Activated naive CD4-positive, alpha-beta T cell treated with anti-CD3 and anti-CD28 coated beads, Interleukin-2, amount 10 ng/mL, durations not matched to agents 7 days and 5 days (primary cell): ENCODE measurements at regions not wholly inside any gene's neighbourhood (a gene's known extent, or its start where the extent isn't known, plus 50 kb on each side); places are given as distances from the start of the nearest gene placed in this dataset.

ENCODE experiments used
- CTCF ChIA-PET: fragments of 350-600 bp; sonication (Branson Sonifier 250); formaldehyde crosslinking; loops from one replicate; lab custom pipeline; 2021; ENCODE audit warnings: antibody characterized with exemption; lab: Charles Lee
- DNase-seq: peaks from one replicate; pipeline ENCODE4 v3.0.0-alpha.2; 2020
- H3K27ac Mint-ChIP-seq: one replicate; pipeline ENCODE4 v1.8.0; 2021; ENCODE audit warnings: mild to moderate bottlenecking, moderate library complexity, mixed read lengths
- H3K27me3 Mint-ChIP-seq: one replicate; pipeline ENCODE4 v1.8.0; 2021; ENCODE audit warnings: mild to moderate bottlenecking, mixed read lengths
- H3K36me3 Mint-ChIP-seq: one replicate; pipeline ENCODE4 v1.8.0; 2021; ENCODE audit warnings: mixed read lengths
- H3K4me1 Mint-ChIP-seq: one replicate; pipeline ENCODE4 v1.8.0; 2021; ENCODE audit warnings: mixed read lengths
- H3K4me3 Mint-ChIP-seq: one replicate; pipeline ENCODE4 v1.8.0; 2021; ENCODE audit warnings: mild to moderate bottlenecking, moderate library complexity, mixed read lengths
- H3K9me3 Mint-ChIP-seq: one replicate; pipeline ENCODE4 v1.8.0; 2021; ENCODE audit warnings: mixed read lengths

- no peak overlapping the region for H3K4me3 Mint-ChIP-seq
- CTCF ChIA-PET, result interaction anchor here (1.1 kb wide), 1 partner anchor 12 kb away, joined by 3 read pairs; no protein-coding TSS in a partner anchor
These were observed 257.2 kb downstream of the ETS1 start for GRCh38 chr11:128330203-128330602.

GRCh38 chr11:128328955-128329551, 258.3 kb downstream of the ETS1 start:
- DNase-seq, result peak; percentile 63
- no peaks in the 10 kb centered on the region for H3K9me3 Mint-ChIP-seq
- no peaks in the 10 kb centered on the region for H3K27me3 Mint-ChIP-seq
- CTCF ChIA-PET, result interaction anchor here (0.9 to 1.4 kb wide), 3 partner anchors 8 to 304 kb away, joined by 3 to 7 read pairs (median 3); no protein-coding TSS in a partner anchor
- peak overlapping the region; percentile 14 for H3K4me3 Mint-ChIP-seq
- peaks cover 90% of the 10 kb centered on the region for H3K4me1 Mint-ChIP-seq
- H3K36me3 Mint-ChIP-seq, result peaks cover 11% of the 10 kb centered on the region
- peak overlapping the region; percentile 80 for H3K27ac Mint-ChIP-seq

More at GRCh38 chr11:128330203-128330602, 257.2 kb downstream of the ETS1 start:
- Mint-ChIP-seq H3K9me3 (no peaks in the 10 kb centered on the region), H3K4me1 (peaks cover 86% of the 10 kb centered on the region), H3K27me3 (no peaks in the 10 kb centered on the region), H3K36me3 (peaks cover 10% of the 10 kb centered on the region), H3K27ac (peak overlapping the region; percentile 80)
- DNase-seq, result no peak

- Mint-ChIP-seq H3K27ac (peak overlapping the region; percentile 96), H3K9me3 (no peaks in the 10 kb centered on the region), H3K4me1 (peaks cover 96% of the 10 kb centered on the region), H3K27me3 (no peaks in the 10 kb centered on the region), H3K36me3 (peaks cover 11% of the 10 kb centered on the region), H3K4me3 (no peak overlapping the region)
- CTCF ChIA-PET, result interaction anchor here (0.8 to 1.4 kb wide), 2 partner anchors 9 to 18 kb away, joined by 3 to 7 read pairs; no protein-coding TSS in a partner anchor
- no peak for DNase-seq
These were observed 260.1 kb downstream of the ETS1 start for GRCh38 chr11:128327274-128327673.

- Mint-ChIP-seq H3K4me3 (peak overlapping the region; percentile 13), H3K27me3 (no peaks in the 10 kb centered on the region), H3K4me1 (peaks cover 99% of the 10 kb centered on the region), H3K9me3 (no peaks in the 10 kb centered on the region), H3K36me3 (peaks cover 11% of the 10 kb centered on the region), H3K27ac (peak overlapping the region; percentile 96)
- DNase-seq, result no peak
- CTCF ChIA-PET, result interaction anchor here (0.9 to 1.5 kb wide), 3 partner anchors 96 to 177 kb away, joined by 3 to 5 read pairs (median 4); no protein-coding TSS in a partner anchor
These were observed 260.6 kb downstream of the ETS1 start for GRCh38 chr11:128326791-128327190.

- peaks cover 91% of the 10 kb centered on the region for H3K4me1 Mint-ChIP-seq
These were observed 262.7 kb downstream of the ETS1 start for GRCh38 chr11:128324531-128325141.

GRCh38 chr11:128324051-128324481, 263.3 kb downstream of the ETS1 start:
- CTCF ChIA-PET, result interaction anchor here (0.7 to 8.2 kb wide), 26 partner anchors 11 to 507 kb away, joined by 3 to 66 read pairs (median 7); no protein-coding TSS in a partner anchor
- Mint-ChIP-seq H3K27ac (peak overlapping the region; percentile 96), H3K4me1 (peaks cover 91% of the 10 kb centered on the region), H3K27me3 (no peaks in the 10 kb centered on the region), H3K4me3 (peak overlapping the region; percentile 10), H3K36me3 (peaks cover 18% of the 10 kb centered on the region), H3K9me3 (peaks cover 2% of the 10 kb centered on the region)
- peak; percentile 44 for DNase-seq

More at GRCh38 chr11:128324531-128325141, 262.7 kb downstream of the ETS1 start:
- peak overlapping the region; percentile 49 for H3K4me3 Mint-ChIP-seq
- peak overlapping the region; percentile 96 for H3K27ac Mint-ChIP-seq
- H3K9me3 Mint-ChIP-seq, result peaks cover 2% of the 10 kb centered on the region
- no peaks in the 10 kb centered on the region for H3K27me3 Mint-ChIP-seq
- CTCF ChIA-PET, result interaction anchor here (1.2 to 8.2 kb wide), 12 partner anchors 16 to 306 kb away, joined by 3 to 66 read pairs (median 12); no protein-coding TSS in a partner anchor
- peak; percentile 82 for DNase-seq
- H3K36me3 Mint-ChIP-seq, result peaks cover 18% of the 10 kb centered on the region

GRCh38 chr11:128323381-128323780, 264.0 kb downstream of the ETS1 start:
- no peaks in the 10 kb centered on the region for H3K27me3 Mint-ChIP-seq

GRCh38 chr11:128318856-128319474, 268.4 kb downstream of the ETS1 start:
- no peak overlapping the region for H3K4me3 Mint-ChIP-seq
- peaks cover 77% of the 10 kb centered on the region for H3K4me1 Mint-ChIP-seq
- peaks cover 40% of the 10 kb centered on the region for H3K36me3 Mint-ChIP-seq
- CTCF ChIA-PET, result interaction anchor here (1.2 to 8.2 kb wide), 4 partner anchors 17 to 312 kb away, joined by 3 to 66 read pairs (median 10); no protein-coding TSS in a partner anchor
- DNase-seq, result peak; percentile 72
- peak overlapping the region; percentile 83 for H3K27ac Mint-ChIP-seq
- H3K9me3 Mint-ChIP-seq, result peaks cover 32% of the 10 kb centered on the region
- H3K27me3 Mint-ChIP-seq, result no peaks in the 10 kb centered on the region

More at GRCh38 chr11:128323381-128323780, 264.0 kb downstream of the ETS1 start:
- peaks cover 91% of the 10 kb centered on the region for H3K4me1 Mint-ChIP-seq
- H3K9me3 Mint-ChIP-seq, result peaks cover 2% of the 10 kb centered on the region
- CTCF ChIA-PET, result interaction anchor here (0.6 to 8.2 kb wide), 41 partner anchors 12 to 507 kb away, joined by 3 to 66 read pairs (median 5); no protein-coding TSS in a partner anchor
- H3K27ac Mint-ChIP-seq, result peak overlapping the region; percentile 96
- no peak overlapping the region for H3K4me3 Mint-ChIP-seq
- peak; percentile 69 for DNase-seq
- H3K36me3 Mint-ChIP-seq, result peaks cover 22% of the 10 kb centered on the region

- no peak for DNase-seq
- Mint-ChIP-seq H3K27me3 (no peaks in the 10 kb centered on the region), H3K36me3 (peaks cover 56% of the 10 kb centered on the region), H3K27ac (no peak overlapping the region), H3K9me3 (peaks cover 47% of the 10 kb centered on the region), H3K4me1 (peaks cover 66% of the 10 kb centered on the region), H3K4me3 (no peak overlapping the region)
- CTCF ChIA-PET, result interaction anchor here (1.3 to 8.2 kb wide), 3 partner anchors 11 to 27 kb away, joined by 4 to 66 read pairs (median 16); no protein-coding TSS in a partner anchor
These were observed 270.7 kb downstream of the ETS1 start for GRCh38 chr11:128316541-128317227.

- H3K27ac Mint-ChIP-seq, result no peak overlapping the region
- CTCF ChIA-PET, result no interaction called here
- H3K9me3 Mint-ChIP-seq, result peaks cover 46% of the 10 kb centered on the region
- DNase-seq, result no peak
- peaks cover 55% of the 10 kb centered on the region for H3K36me3 Mint-ChIP-seq
- no peaks in the 10 kb centered on the region for H3K27me3 Mint-ChIP-seq
- H3K4me3 Mint-ChIP-seq, result no peak overlapping the region
- H3K4me1 Mint-ChIP-seq, result peaks cover 68% of the 10 kb centered on the region
These were observed 271.4 kb downstream of the ETS1 start for GRCh38 chr11:128315933-128316332.

GRCh38 chr11:128313931-128314330, 273.4 kb downstream of the ETS1 start:
- CTCF ChIA-PET, result no interaction called here
- no peak overlapping the region for H3K27ac Mint-ChIP-seq
- no peak for DNase-seq
- peaks cover 72% of the 10 kb centered on the region for H3K4me1 Mint-ChIP-seq
- peaks cover 55% of the 10 kb centered on the region for H3K36me3 Mint-ChIP-seq
- no peak overlapping the region for H3K4me3 Mint-ChIP-seq
- no peaks in the 10 kb centered on the region for H3K27me3 Mint-ChIP-seq
- H3K9me3 Mint-ChIP-seq, result peaks cover 46% of the 10 kb centered on the region

GRCh38 chr11:128311742-128312719, 275.3 kb downstream of the ETS1 start:
- Mint-ChIP-seq H3K27me3 (no peaks in the 10 kb centered on the region), H3K4me1 (peaks cover 70% of the 10 kb centered on the region), H3K4me3 (no peak overlapping the region), H3K36me3 (peaks cover 55% of the 10 kb centered on the region), H3K27ac (peak overlapping the region; percentile 56), H3K9me3 (peaks cover 43% of the 10 kb centered on the region)
- no peak for DNase-seq
- CTCF ChIA-PET, result interaction anchor here (1.8 kb wide), 1 partner anchor 11 kb away, joined by 4 read pairs; no protein-coding TSS in a partner anchor
